GM18861 (cell line): ENCODE measurements at regions not wholly inside any gene's neighbourhood (a gene's known extent, or its start where the extent isn't known, plus 50 kb on each side); places are given as distances from the start of the nearest gene placed in this dataset.

Experiments
- ATAC-seq: cut with Tn5 transposase; IDR thresholded peaks from one replicate; pipeline ENCODE4 v1.9.1; 2021; ENCODE audit not compliant: unreplicated experiment

GRCh38 chr15:47640901-47641300 is 76.4 kb upstream of the SEMA6D start:
- ATAC-seq = no peak

- ATAC-seq = no peak
Observed at GRCh38 chr15:47644722-47645121, 72.6 kb upstream of the SEMA6D start.

- ATAC-seq = no peak
Observed at GRCh38 chr15:47650564-47650963, 66.7 kb upstream of the SEMA6D start.

- no peak for ATAC-seq
Observed at GRCh38 chr15:47652328-47652727, 65.0 kb upstream of the SEMA6D start.

- ATAC-seq = no peak
Observed at GRCh38 chr15:47652844-47653243, 64.5 kb upstream of the SEMA6D start.

GRCh38 chr15:47661661-47662180 is 55.6 kb upstream of the SEMA6D start:
- ATAC-seq = no peak

GRCh38 chr15:47663101-47663500 is 54.2 kb upstream of the SEMA6D start:
- ATAC-seq = no peak
